ENCODE measurements at regions not wholly inside any gene's neighbourhood (a gene's known extent, or its start where the extent isn't known, plus 50 kb on each side); places are given as distances from the start of the nearest gene placed in this dataset.
"Not testable (repeated sequence)": the region's sequence is repeated elsewhere in the genome, so short reads cannot be mapped to it uniquely, and the experiment has no call there.

GRCh38 chr7:27433581-27433980 lies 191.0 kb downstream of the EVX1 start:
- no peak overlapping the region for H3K4me3 ChIP-seq
- H3K4me1 ChIP-seq, result no peaks in the 10 kb centered on the region
- H3K9me3 ChIP-seq (replicated peaks), result no peaks in the 10 kb centered on the region
- no peaks in the 10 kb centered on the region for H3K36me3 ChIP-seq
- peaks cover 13% of the 10 kb centered on the region for H3K27me3 ChIP-seq (ENCODE audit: low read depth)
- intact Hi-C loops (cut with micrococcal nuclease), result no loop called here
- TF ChIP-seq, protein P1, sequence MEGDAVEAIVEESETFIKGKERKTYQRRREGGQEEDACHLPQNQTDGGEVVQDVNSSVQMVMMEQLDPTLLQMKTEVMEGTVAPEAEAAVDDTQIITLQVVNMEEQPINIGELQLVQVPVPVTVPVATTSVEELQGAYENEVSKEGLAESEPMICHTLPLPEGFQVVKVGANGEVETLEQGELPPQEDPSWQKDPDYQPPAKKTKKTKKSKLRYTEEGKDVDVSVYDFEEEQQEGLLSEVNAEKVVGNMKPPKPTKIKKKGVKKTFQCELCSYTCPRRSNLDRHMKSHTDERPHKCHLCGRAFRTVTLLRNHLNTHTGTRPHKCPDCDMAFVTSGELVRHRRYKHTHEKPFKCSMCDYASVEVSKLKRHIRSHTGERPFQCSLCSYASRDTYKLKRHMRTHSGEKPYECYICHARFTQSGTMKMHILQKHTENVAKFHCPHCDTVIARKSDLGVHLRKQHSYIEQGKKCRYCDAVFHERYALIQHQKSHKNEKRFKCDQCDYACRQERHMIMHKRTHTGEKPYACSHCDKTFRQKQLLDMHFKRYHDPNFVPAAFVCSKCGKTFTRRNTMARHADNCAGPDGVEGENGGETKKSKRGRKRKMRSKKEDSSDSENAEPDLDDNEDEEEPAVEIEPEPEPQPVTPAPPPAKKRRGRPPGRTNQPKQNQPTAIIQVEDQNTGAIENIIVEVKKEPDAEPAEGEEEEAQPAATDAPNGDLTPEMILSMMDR (IDR thresholded peaks at IDR 0.05; ENCODE audit: borderline replicate concordance), result no peak
- DNase-seq, result no peak
- no peak overlapping the region for H3K27ac ChIP-seq (replicated peaks)

DNA sequence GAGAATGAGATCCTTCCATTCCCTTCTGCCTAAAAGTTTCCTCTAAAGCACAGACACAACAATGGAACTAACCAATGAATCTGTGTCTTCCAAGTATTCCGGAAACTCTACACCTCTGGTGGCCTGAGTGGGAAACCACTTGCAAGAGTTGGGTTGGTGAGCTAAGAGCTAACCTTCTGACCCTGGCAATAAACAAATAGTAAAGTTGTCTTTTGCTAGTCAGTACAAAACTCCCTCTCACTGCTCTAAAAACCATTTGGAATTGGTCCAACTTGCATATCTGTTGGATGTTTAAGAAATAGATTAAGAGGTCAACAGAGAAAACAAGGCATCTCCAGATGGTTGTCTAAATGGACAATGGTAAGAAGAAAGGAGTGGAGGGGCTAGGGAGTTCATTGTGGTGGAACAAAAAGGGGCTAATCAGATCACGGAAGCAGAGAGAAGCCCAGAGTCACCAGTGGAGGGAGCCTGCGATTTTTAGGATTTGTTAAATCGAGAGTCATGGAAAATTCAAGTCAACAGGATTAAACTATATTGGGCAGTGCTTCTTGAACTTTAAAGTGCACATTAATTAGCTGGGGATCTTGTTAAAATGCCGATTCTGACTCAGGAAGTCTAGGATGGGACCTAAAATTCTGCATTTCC lies 192.3 kb downstream of the EVX1 start:
- DNase-seq, result no peak
- H3K27me3 ChIP-seq (ENCODE audit: low read depth), result peaks cover 13% of the 10 kb centered on the region
- no peak overlapping the region for H3K4me3 ChIP-seq
- no peak overlapping the region for H3K27ac ChIP-seq (replicated peaks)
- H3K36me3 ChIP-seq, result no peaks in the 10 kb centered on the region
- H3K4me1 ChIP-seq, result no peaks in the 10 kb centered on the region
- intact Hi-C loops (cut with micrococcal nuclease), result no loop called here
- TF ChIP-seq, protein P1 (IDR thresholded peaks at IDR 0.05; ENCODE audit: borderline replicate concordance), result peak; percentile 17
- H3K9me3 ChIP-seq (replicated peaks), result no peaks in the 10 kb centered on the region

- no peaks in the 10 kb centered on the region for H3K9me3 ChIP-seq (replicated peaks)
- intact Hi-C loops (cut with micrococcal nuclease), result no loop called here
- TF ChIP-seq, protein P1 (IDR thresholded peaks at IDR 0.05; ENCODE audit: borderline replicate concordance), result no peak
- peaks cover 13% of the 10 kb centered on the region for H3K27me3 ChIP-seq (ENCODE audit: low read depth)
- H3K4me1 ChIP-seq, result no peaks in the 10 kb centered on the region
- no peak overlapping the region for H3K27ac ChIP-seq (replicated peaks)
- no peak for DNase-seq
- H3K4me3 ChIP-seq, result no peak overlapping the region
- H3K36me3 ChIP-seq, result no peaks in the 10 kb centered on the region
Measured at GRCh38 chr7:27435461-27435860, 192.9 kb downstream of the EVX1 start.

DNA sequence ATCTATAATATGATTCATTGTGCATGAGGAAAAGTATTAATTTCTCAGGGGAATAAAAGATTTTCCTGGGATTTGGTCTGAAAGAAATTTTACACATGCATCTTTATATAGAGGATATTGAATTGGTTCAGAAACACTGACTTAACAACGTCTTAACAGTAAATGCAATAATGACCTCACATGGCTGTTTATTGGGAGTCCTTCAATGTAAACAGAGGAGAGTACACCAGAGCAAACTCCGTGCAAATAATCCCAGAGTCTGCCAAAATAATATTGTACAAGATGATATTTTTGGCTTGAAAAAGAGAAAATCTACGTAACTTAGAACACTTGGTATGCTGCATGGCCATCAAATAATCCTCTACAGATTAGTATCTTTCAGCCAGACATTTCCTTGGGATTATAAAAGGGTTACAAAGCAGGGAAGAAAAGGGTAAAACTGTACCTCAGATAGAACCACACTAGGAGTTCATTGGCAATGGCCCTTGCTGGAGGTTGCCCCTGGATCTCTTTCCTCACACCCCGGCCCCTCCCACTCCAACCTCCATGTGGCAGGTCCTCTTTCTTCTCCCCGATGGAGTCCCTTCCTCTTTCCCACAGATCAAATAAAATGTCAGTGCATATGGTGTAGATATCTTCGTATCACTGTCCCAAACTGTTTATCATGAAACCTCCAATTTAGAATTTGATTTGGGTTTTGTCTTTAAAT lies 196.4 kb downstream of the EVX1 start:
- intact Hi-C loops (cut with micrococcal nuclease), result no loop called here
- no peak overlapping the region for H3K27ac ChIP-seq (replicated peaks)

DNA sequence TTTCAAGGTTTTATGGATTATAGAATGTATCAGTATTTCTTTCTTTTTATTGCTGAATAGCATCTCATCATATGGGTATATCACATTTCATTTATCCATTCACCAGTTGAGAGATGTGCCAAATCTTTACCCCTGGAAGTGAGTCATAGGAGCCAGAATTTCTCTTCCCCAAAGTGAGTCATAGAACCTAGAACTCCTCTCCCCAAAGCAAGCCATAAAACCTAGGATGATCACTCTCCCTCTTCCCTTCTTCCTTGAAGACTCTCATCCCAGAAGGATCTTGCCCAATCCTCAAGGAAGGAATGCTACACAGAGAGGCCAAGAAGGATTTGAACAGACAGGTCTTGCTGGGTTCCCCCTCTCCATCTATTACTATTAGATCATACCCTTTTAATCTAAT lies 199.9 kb downstream of the EVX1 start:
- H3K27ac ChIP-seq (replicated peaks), result no peak overlapping the region
- peaks cover 17% of the 10 kb centered on the region for H3K27me3 ChIP-seq (ENCODE audit: low read depth)
- H3K4me1 ChIP-seq, result no peaks in the 10 kb centered on the region
- no peak overlapping the region for H3K4me3 ChIP-seq
- no peaks in the 10 kb centered on the region for H3K36me3 ChIP-seq
- TF ChIP-seq, protein P1 (IDR thresholded peaks at IDR 0.05; ENCODE audit: borderline replicate concordance), result no peak
- H3K9me3 ChIP-seq (replicated peaks), result no peaks in the 10 kb centered on the region
- intact Hi-C loops (cut with micrococcal nuclease), result no loop called here
- DNase-seq, result no peak

More for the DNA sequence above, 196.4 kb downstream of the EVX1 start:
- H3K27me3 ChIP-seq (ENCODE audit: low read depth), result peaks cover 14% of the 10 kb centered on the region
- TF ChIP-seq, protein P1 (IDR thresholded peaks at IDR 0.05; ENCODE audit: borderline replicate concordance), result no peak
- no peak for DNase-seq
- H3K4me3 ChIP-seq, result no peak overlapping the region
- no peaks in the 10 kb centered on the region for H3K4me1 ChIP-seq
- H3K9me3 ChIP-seq (replicated peaks), result no peaks in the 10 kb centered on the region
- H3K36me3 ChIP-seq, result no peaks in the 10 kb centered on the region

- H3K27ac ChIP-seq (replicated peaks); intact Hi-C loops (cut with micrococcal nuclease); H3K4me3 ChIP-seq; H3K9me3 ChIP-seq (replicated peaks); H3K36me3 ChIP-seq; DNase-seq; H3K4me1 ChIP-seq: not testable (repeated sequence)
- peaks cover 42% of the 10 kb centered on the region for H3K27me3 ChIP-seq (ENCODE audit: low read depth)
Measured at GRCh38 chr7:27449046-27449445, 206.4 kb downstream of the EVX1 start.

Measured in left ventricle myocardium inferior (tissue), 1 donor.